ENCODE measurements at regions not wholly inside any gene's neighbourhood (a gene's known extent, or its start where the extent isn't known, plus 50 kb on each side); places are given as distances from the start of the nearest gene placed in this dataset.
"Not testable (repeated sequence)": the region's sequence is repeated elsewhere in the genome, so short reads cannot be mapped to it uniquely, and the experiment has no call there.

DNA sequence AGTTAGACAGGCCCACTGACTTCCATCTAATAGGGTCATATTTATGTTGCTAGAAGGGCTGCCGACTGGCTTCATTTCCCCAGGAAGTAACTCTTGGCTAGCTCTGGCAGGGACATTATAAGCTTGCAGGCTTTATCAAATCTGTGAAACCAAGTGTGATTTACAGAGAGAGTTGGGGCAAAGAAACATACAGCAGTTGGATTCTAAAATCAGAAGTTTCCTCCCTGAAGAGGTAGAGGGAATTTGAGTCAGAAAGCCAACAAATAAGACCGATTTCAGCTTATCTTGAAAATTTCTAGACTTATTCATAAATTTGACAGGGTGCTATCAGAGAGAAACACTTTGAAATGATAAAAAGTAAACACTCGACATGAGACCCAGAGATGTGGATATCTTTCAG is 407.8 kb downstream of the OLFM4 start:
- H3K36me3 ChIP-seq (ENCODE audit: control insufficient read depth, insufficient read depth, low read length), result no peaks in the 10 kb centered on the region
- H3K4me3 ChIP-seq (ENCODE audit: low read depth, low read length), result no peak overlapping the region
- TF ChIP-seq, protein P1, sequence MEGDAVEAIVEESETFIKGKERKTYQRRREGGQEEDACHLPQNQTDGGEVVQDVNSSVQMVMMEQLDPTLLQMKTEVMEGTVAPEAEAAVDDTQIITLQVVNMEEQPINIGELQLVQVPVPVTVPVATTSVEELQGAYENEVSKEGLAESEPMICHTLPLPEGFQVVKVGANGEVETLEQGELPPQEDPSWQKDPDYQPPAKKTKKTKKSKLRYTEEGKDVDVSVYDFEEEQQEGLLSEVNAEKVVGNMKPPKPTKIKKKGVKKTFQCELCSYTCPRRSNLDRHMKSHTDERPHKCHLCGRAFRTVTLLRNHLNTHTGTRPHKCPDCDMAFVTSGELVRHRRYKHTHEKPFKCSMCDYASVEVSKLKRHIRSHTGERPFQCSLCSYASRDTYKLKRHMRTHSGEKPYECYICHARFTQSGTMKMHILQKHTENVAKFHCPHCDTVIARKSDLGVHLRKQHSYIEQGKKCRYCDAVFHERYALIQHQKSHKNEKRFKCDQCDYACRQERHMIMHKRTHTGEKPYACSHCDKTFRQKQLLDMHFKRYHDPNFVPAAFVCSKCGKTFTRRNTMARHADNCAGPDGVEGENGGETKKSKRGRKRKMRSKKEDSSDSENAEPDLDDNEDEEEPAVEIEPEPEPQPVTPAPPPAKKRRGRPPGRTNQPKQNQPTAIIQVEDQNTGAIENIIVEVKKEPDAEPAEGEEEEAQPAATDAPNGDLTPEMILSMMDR (IDR thresholded peaks at IDR 0.05; ENCODE audit: insufficient read depth, low read length, poor library complexity, severe bottlenecking), result no peak
- no peaks in the 10 kb centered on the region for H3K27me3 ChIP-seq (ENCODE audit: control insufficient read depth, insufficient read depth, low read length)
- DNase-seq (ENCODE audit: low read depth), result no peak

DNA sequence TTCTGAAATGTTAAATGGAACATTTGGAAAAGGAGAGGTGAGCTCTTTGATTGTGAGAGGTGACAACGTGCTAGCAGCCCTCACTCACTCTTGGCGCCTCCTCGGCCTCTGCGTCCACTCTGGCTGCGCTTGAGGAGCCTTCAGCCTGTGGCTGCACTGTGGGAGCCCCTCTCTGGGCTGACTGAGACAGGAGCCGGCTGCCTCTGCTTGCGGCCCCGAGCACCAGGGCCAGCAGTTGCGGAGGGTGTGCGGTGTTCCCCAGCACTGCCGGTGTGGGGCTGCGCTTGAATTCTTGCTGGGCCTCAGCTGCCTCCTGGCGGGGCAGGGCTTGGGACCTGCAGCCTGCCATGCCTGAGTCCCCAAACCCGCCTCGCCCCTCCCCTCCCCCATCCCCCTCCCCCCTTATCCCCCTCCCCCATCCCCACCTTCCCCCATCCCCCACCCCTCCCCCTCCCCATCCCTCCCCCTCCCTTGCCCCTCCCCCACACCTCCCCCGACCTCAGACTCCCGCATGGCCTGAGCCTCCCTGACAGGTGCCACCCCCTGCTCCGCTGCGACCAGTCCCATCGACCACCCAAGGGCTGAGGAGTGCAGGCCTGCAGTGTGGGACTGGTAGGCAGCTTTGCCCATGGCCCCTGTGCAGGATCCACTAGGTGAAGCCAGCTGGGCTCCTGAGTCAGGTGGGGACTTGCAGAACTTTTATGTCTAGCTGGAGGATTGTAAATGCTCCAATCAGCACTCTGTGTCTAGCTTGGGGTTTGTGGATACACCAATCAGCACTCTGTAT is 411.0 kb downstream of the OLFM4 start:
- Histone ChIP-seq H3K4me3 (ENCODE audit: low read depth, low read length) (no peak overlapping the region), H3K27me3 (ENCODE audit: control insufficient read depth, insufficient read depth, low read length) (no peaks in the 10 kb centered on the region), H3K36me3 (ENCODE audit: control insufficient read depth, insufficient read depth, low read length) (no peaks in the 10 kb centered on the region)
- no peak for DNase-seq (ENCODE audit: low read depth)
- TF ChIP-seq, protein P1 (IDR thresholded peaks at IDR 0.05; ENCODE audit: insufficient read depth, low read length, poor library complexity, severe bottlenecking), result no peak

DNA sequence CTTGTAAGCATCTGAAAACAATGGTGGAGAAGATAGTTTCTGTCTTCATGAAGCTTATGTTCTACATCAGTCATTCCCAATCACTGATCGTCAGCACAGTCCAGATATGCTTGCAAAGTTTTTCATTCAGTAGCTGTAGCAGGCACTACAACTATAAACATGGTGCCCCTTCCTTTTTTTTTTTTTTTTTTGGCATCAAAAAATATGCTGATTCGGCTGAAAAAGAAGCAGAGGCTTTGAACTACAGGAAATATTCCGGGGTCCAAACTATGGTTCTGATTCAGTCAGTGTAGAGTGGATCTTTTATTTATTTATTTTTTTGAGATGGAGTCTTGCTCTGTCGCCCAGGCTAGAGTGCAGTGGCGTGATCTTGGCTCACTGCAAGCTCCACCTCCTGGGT is 414.4 kb downstream of the OLFM4 start:
- no peaks in the 10 kb centered on the region for H3K36me3 ChIP-seq (ENCODE audit: control insufficient read depth, insufficient read depth, low read length)
- H3K27me3 ChIP-seq (ENCODE audit: control insufficient read depth, insufficient read depth, low read length), result no peaks in the 10 kb centered on the region
- TF ChIP-seq, protein P1 (IDR thresholded peaks at IDR 0.05; ENCODE audit: insufficient read depth, low read length, poor library complexity, severe bottlenecking), result no peak
- no peak for DNase-seq (ENCODE audit: low read depth)
- H3K4me3 ChIP-seq (ENCODE audit: low read depth, low read length), result no peak overlapping the region

DNA sequence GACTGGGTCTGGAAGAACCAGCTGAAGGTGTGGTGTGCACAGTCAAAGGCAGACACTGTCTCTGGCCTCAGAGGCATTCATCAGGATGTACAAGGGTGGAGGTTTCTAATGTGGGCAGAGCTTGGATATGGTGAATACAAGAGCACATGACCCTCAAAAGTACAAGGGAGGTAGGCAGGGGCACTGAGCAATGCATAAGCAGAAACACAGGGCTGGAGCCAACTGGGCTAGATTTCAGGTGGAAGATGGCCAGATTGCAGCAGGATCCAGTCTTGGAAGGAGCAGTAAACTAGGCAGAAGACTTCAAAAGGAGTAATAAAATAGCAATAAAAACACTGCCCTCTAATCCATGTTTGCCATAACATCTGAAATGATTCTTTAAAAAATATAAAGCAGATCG is 417.1 kb downstream of the OLFM4 start:
- no peak for DNase-seq (ENCODE audit: low read depth)
- TF ChIP-seq, protein P1 (IDR thresholded peaks at IDR 0.05; ENCODE audit: insufficient read depth, low read length, poor library complexity, severe bottlenecking), result no peak
- no peak overlapping the region for H3K4me3 ChIP-seq (ENCODE audit: low read depth, low read length)

DNA sequence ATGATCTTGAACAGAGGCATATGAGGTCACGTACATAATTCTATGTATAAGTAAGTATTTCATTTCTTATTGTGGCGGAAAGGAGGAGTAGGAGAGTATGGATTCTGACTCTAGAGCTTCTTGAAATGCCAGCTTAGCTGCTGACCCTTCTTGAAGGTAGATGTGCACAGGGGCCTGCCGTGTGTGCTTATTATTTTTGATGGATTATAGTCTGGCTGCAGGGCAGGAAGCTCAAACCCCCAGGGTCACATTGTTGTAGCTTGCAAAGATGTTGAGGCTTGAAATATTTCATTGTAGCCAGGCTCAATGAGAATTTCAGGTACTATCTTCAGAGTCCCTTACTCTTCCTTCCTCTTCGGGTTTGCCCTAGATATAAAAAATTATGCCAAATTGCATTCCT is 418.8 kb downstream of the OLFM4 start:
- H3K36me3 ChIP-seq (ENCODE audit: control insufficient read depth, insufficient read depth, low read length), result no peaks in the 10 kb centered on the region
- no peak for DNase-seq (ENCODE audit: low read depth)
- TF ChIP-seq, protein P1 (IDR thresholded peaks at IDR 0.05; ENCODE audit: insufficient read depth, low read length, poor library complexity, severe bottlenecking), result no peak

More for the DNA sequence above, 417.1 kb downstream of the OLFM4 start:
- Histone ChIP-seq H3K27me3 (ENCODE audit: control insufficient read depth, insufficient read depth, low read length) (no peaks in the 10 kb centered on the region), H3K36me3 (ENCODE audit: control insufficient read depth, insufficient read depth, low read length) (no peaks in the 10 kb centered on the region)

DNA sequence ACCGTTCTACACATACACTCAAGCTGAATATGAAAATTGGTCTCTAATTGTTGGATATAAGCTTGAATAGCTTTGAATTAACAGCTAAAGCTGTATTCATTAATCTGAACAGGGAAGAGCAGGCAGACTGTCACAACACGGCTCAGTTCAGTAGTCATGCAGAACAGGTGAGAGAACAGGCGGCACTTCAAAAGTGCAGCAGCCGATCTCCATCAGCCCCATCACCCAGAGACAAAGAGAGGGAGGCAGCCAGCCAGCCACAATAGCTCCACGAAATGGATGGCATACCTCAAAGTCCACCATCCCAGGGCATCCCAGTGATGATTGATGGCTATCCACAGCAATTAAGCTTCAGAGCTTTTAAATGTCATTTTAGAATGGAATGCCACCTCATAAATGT is 419.2 kb downstream of the OLFM4 start:
- no peak for DNase-seq (ENCODE audit: low read depth)
- TF ChIP-seq, protein P1 (IDR thresholded peaks at IDR 0.05; ENCODE audit: insufficient read depth, low read length, poor library complexity, severe bottlenecking), result no peak
- no peak overlapping the region for H3K4me3 ChIP-seq (ENCODE audit: low read depth, low read length)
- no peaks in the 10 kb centered on the region for H3K36me3 ChIP-seq (ENCODE audit: control insufficient read depth, insufficient read depth, low read length)
- H3K27me3 ChIP-seq (ENCODE audit: control insufficient read depth, insufficient read depth, low read length), result no peaks in the 10 kb centered on the region

More for the DNA sequence above, 418.8 kb downstream of the OLFM4 start:
- H3K27me3 ChIP-seq (ENCODE audit: control insufficient read depth, insufficient read depth, low read length), result no peaks in the 10 kb centered on the region
- H3K4me3 ChIP-seq (ENCODE audit: low read depth, low read length), result no peak overlapping the region

DNA sequence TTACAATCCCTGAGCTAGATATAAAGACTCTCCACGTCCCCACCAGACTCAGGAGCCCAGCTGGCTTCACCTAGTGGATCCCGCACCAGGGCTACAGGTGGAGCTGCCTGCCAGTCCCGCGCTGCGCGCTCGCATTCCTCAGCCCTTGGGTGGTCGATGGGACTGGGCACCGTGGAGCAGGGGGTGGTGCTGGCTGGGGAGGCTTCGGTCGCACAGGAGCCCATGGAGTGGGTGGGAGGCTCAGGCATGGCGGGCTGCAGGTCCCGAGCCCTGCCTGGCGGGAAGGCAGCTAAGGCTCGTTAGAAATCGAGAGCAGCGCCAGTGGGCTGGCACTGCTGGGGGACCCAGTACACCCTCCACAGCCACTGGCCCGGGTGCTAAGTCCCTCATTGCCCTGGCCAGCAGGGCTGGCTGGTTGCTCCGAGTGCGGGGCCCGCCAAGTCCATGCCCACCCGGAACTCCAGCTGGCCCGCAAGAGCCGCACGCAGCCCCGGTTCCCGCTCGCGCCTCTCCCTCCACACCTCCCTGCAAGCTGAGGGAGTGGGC is 423.7 kb downstream of the OLFM4 start:
- H3K4me3 ChIP-seq (ENCODE audit: low read depth, low read length); DNase-seq (ENCODE audit: low read depth); H3K27me3 ChIP-seq (ENCODE audit: control insufficient read depth, insufficient read depth, low read length); H3K36me3 ChIP-seq (ENCODE audit: control insufficient read depth, insufficient read depth, low read length): not testable (repeated sequence)
